ENCODE measurements at regions not wholly inside any gene's neighbourhood (a gene's known extent, or its start where the extent isn't known, plus 50 kb on each side); places are given as distances from the start of the nearest gene placed in this dataset.

DNA sequence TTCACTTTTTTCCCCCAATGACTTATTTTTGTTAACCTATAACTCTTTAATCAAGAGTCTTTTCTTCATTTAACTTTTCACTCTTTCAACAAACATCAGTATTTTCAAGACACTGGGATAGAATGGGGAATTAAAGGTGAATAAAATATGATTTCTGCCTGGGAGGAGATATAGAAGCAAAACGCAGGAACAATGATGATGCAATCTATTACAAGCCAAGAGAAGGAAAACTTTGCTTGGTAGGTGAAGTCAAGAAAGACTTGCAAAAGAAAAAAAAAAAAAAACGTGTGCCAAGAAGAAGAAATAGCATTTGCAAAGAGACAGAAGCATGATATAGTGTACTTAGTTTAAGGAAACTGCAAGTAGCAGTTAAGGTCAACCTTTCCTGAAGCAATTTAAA, 207.3 kb upstream of the KCNH7 start:
- TF ChIP-seq CTCF (conservative IDR thresholded peaks at IDR 0.05; ENCODE audit: low read depth, low read length) (no peak), EZH2phosphoT487 (IDR thresholded peaks at IDR 0.05; ENCODE audit: borderline replicate concordance, low read length) (no peak), EZH2 (IDR thresholded peaks at IDR 0.05; ENCODE audit: low read length, unreplicated experiment) (no peak)

All from PC-3 (cell line).